ENCODE measurements at regions not wholly inside any gene's neighbourhood (a gene's known extent, or its start where the extent isn't known, plus 50 kb on each side); places are given as distances from the start of the nearest gene placed in this dataset.

DNA sequence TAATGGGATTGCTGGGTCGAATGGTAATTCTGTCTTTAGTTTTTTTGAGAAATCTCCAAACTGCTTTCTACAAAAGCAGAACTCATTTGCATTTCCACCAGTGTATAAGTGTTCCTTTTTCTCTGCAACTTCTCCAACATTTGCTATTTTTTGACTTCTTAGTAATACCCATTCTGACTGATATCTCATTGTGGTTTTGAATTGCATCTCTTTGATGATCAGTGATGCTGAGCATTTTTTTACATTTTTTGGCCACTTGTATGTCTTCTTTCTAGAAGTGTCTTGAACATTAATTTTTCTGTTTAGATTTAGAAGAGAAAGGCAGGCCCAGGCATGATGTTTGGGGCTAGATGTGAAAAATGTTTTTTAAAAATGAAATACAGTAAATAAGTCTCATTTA lies 553.1 kb upstream of the MAN1A1 start:
- TF ChIP-seq ZFP69B (tag by site-specific recombination; IDR thresholded peaks at IDR 0.05), result no peak
- no peak for TF ChIP-seq ZNF239 (tag by site-specific recombination; IDR thresholded peaks at IDR 0.05)
- TF ChIP-seq ZNF580 (tag by site-specific recombination; IDR thresholded peaks at IDR 0.05), result no peak
- no peak for TF ChIP-seq PATZ1 (tag by site-specific recombination; IDR thresholded peaks at IDR 0.05)
- TF ChIP-seq ZNF302 (tag by site-specific recombination; IDR thresholded peaks at IDR 0.05; ENCODE audit: low read depth), result no peak
- TF ChIP-seq ZNF248 (tag by site-specific recombination; IDR thresholded peaks at IDR 0.05), result no peak
- TF ChIP-seq ZNF24 (tag by site-specific recombination; IDR thresholded peaks at IDR 0.05), result no peak
- no peak for TF ChIP-seq ZNF555 (tag by site-specific recombination; conservative IDR thresholded peaks at IDR 0.05)
- TF ChIP-seq, protein P1, sequence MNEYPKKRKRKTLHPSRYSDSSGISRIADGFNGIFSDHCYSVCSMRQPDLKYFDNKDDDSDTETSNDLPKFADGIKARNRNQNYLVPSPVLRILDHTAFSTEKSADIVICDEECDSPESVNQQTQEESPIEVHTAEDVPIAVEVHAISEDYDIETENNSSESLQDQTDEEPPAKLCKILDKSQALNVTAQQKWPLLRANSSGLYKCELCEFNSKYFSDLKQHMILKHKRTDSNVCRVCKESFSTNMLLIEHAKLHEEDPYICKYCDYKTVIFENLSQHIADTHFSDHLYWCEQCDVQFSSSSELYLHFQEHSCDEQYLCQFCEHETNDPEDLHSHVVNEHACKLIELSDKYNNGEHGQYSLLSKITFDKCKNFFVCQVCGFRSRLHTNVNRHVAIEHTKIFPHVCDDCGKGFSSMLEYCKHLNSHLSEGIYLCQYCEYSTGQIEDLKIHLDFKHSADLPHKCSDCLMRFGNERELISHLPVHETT (tag by site-specific recombination; IDR thresholded peaks at IDR 0.05), result no peak
- TF ChIP-seq ZNF433 (tag by site-specific recombination; IDR thresholded peaks at IDR 0.05; ENCODE audit: low read depth), result no peak
- TF ChIP-seq, protein P2, sequence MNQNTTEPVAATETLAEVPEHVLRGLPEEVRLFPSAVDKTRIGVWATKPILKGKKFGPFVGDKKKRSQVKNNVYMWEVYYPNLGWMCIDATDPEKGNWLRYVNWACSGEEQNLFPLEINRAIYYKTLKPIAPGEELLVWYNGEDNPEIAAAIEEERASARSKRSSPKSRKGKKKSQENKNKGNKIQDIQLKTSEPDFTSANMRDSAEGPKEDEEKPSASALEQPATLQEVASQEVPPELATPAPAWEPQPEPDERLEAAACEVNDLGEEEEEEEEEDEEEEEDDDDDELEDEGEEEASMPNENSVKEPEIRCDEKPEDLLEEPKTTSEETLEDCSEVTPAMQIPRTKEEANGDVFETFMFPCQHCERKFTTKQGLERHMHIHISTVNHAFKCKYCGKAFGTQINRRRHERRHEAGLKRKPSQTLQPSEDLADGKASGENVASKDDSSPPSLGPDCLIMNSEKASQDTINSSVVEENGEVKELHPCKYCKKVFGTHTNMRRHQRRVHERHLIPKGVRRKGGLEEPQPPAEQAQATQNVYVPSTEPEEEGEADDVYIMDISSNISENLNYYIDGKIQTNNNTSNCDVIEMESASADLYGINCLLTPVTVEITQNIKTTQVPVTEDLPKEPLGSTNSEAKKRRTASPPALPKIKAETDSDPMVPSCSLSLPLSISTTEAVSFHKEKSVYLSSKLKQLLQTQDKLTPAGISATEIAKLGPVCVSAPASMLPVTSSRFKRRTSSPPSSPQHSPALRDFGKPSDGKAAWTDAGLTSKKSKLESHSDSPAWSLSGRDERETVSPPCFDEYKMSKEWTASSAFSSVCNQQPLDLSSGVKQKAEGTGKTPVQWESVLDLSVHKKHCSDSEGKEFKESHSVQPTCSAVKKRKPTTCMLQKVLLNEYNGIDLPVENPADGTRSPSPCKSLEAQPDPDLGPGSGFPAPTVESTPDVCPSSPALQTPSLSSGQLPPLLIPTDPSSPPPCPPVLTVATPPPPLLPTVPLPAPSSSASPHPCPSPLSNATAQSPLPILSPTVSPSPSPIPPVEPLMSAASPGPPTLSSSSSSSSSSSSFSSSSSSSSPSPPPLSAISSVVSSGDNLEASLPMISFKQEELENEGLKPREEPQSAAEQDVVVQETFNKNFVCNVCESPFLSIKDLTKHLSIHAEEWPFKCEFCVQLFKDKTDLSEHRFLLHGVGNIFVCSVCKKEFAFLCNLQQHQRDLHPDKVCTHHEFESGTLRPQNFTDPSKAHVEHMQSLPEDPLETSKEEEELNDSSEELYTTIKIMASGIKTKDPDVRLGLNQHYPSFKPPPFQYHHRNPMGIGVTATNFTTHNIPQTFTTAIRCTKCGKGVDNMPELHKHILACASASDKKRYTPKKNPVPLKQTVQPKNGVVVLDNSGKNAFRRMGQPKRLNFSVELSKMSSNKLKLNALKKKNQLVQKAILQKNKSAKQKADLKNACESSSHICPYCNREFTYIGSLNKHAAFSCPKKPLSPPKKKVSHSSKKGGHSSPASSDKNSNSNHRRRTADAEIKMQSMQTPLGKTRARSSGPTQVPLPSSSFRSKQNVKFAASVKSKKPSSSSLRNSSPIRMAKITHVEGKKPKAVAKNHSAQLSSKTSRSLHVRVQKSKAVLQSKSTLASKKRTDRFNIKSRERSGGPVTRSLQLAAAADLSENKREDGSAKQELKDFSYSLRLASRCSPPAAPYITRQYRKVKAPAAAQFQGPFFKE (tag by site-specific recombination; IDR thresholded peaks at IDR 0.05; ENCODE audit: borderline replicate concordance), result no peak
- no peak for TF ChIP-seq KLF7 (tag by site-specific recombination; IDR thresholded peaks at IDR 0.05; ENCODE audit: borderline replicate concordance)
- TF ChIP-seq, protein P3, sequence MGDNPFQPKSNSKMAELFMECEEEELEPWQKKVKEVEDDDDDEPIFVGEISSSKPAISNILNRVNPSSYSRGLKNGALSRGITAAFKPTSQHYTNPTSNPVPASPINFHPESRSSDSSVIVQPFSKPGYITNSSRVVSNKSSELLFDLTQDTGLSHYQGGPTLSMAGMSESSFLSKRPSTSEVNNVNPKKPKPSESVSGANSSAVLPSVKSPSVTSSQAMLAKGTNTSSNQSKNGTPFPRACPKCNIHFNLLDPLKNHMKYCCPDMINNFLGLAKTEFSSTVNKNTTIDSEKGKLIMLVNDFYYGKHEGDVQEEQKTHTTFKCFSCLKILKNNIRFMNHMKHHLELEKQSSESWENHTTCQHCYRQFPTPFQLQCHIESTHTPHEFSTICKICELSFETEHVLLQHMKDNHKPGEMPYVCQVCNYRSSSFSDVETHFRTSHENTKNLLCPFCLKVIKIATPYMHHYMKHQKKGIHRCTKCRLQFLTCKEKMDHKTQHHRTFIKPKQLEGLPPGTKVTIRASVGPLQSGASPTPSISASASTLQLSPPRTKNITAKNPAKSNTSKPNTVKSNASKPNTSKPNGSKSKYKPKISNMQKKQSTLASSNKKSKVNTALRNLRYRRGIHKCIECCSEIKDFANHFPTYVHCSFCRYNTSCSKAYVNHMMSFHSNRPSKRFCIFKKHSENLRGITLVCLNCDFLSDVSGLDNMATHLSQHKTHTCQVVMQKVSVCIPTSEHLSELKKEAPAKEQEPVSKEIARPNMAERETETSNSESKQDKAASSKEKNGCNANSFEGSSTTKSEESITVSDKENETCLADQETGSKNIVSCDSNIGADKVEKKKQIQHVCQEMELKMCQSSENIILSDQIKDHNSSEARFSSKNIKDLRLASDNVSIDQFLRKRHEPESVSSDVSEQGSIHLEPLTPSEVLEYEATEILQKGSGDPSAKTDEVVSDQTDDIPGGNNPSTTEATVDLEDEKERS (tag by site-specific recombination; IDR thresholded peaks at IDR 0.05), result no peak
- no peak for TF ChIP-seq ZNF426 (tag by site-specific recombination; IDR thresholded peaks at IDR 0.05)
- TF ChIP-seq ZNF585B (tag by site-specific recombination; IDR thresholded peaks at IDR 0.05), result no peak
- no peak for TF ChIP-seq KLF8 (tag by site-specific recombination; IDR thresholded peaks at IDR 0.05)
- TF ChIP-seq, protein P4, sequence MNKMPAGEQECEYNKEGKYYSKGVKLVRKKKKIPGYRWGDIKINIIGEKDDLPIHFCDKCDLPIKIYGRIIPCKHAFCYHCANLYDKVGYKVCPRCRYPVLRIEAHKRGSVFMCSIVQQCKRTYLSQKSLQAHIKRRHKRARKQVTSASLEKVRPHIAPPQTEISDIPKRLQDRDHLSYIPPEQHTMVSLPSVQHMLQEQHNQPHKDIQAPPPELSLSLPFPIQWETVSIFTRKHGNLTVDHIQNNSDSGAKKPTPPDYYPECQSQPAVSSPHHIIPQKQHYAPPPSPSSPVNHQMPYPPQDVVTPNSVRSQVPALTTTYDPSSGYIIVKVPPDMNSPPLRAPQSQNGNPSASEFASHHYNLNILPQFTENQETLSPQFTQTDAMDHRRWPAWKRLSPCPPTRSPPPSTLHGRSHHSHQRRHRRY (tag by site-specific recombination; IDR thresholded peaks at IDR 0.05), result no peak
- ChIA-PET POLR2A (no interaction called here), CTCF (no interaction called here)
- Histone ChIP-seq H3K27ac (ENCODE audit: extremely low read depth, low read depth, low read length) (no peak overlapping the region), H3K36me3 (ENCODE audit: control insufficient read depth in 2 of 2, insufficient read depth in 1 of 2, low read length in 2 of 2) (no peaks in the 10 kb centered on the region), H3K9me3 (ENCODE audit: control insufficient read depth, insufficient read depth, low read depth, low read length) (no peaks in the 10 kb centered on the region), H3K4me1 (ENCODE audit: control insufficient read depth, insufficient read depth, low read length) (no peaks in the 10 kb centered on the region), H3K4me3 (ENCODE audit: low read depth, low read length) (no peak overlapping the region)

Measured in HEK293 (cell line).